ENCODE measurements at regions not wholly inside any gene's neighbourhood (a gene's known extent, or its start where the extent isn't known, plus 50 kb on each side); places are given as distances from the start of the nearest gene placed in this dataset.
"Not testable (repeated sequence)": the region's sequence is repeated elsewhere in the genome, so short reads cannot be mapped to it uniquely, and the experiment has no call there.

GRCh38 chr11:54797906-54798305, 91.3 kb downstream of the OR4A5 start:
- H3K4me1 Mint-ChIP-seq (ENCODE audit: low read depth); POLR2A ChIA-PET; H3K27me3 Mint-ChIP-seq; H3K27ac Mint-ChIP-seq; H3K36me3 Mint-ChIP-seq (ENCODE audit: low read depth); CTCF ChIA-PET; ATAC-seq; H3K4me3 Mint-ChIP-seq; DNase-seq; intact Hi-C loops (cut with micrococcal nuclease): not testable (repeated sequence)
- H3K9me3 Mint-ChIP-seq: peaks cover 42% of the 10 kb centered on the region

- intact Hi-C loops (cut with micrococcal nuclease): no loop called here
- H3K4me1 Mint-ChIP-seq (ENCODE audit: low read depth): no peaks in the 10 kb centered on the region
- no peak for TF ChIP-seq CTCF (IDR thresholded peaks at IDR 0.05)
- H3K4me3 Mint-ChIP-seq: no peak overlapping the region
- ATAC-seq (no peak), DNase-seq (no peak)
- CTCF ChIA-PET: no interaction called here
- no peak overlapping the region for H3K27ac Mint-ChIP-seq
- H3K9me3 Mint-ChIP-seq: peaks cover 35% of the 10 kb centered on the region
- POLR2A ChIA-PET: no interaction called here
- no peaks in the 10 kb centered on the region for H3K27me3 Mint-ChIP-seq
- H3K36me3 Mint-ChIP-seq (ENCODE audit: low read depth): no peaks in the 10 kb centered on the region
Observed at GRCh38 chr11:54832676-54833075, 126.0 kb downstream of the OR4A5 start.

- POLR2A ChIA-PET; H3K27ac Mint-ChIP-seq; H3K4me1 Mint-ChIP-seq (ENCODE audit: low read depth); ATAC-seq; CTCF ChIA-PET; H3K27me3 Mint-ChIP-seq; H3K36me3 Mint-ChIP-seq (ENCODE audit: low read depth); H3K4me3 Mint-ChIP-seq; intact Hi-C loops (cut with micrococcal nuclease): not testable (repeated sequence)
- H3K9me3 Mint-ChIP-seq: peaks cover 50% of the 10 kb centered on the region
- peak; percentile 3 for DNase-seq
Observed at GRCh38 chr11:54855047-54855446, 148.4 kb downstream of the OR4A5 start.
